NCI-H2081 treated with DMSO at 0.1 percent for 48 hours (cell line): ENCODE measurements at regions not wholly inside any gene's neighbourhood (a gene's known extent, or its start where the extent isn't known, plus 50 kb on each side); places are given as distances from the start of the nearest gene placed in this dataset.
"Not testable (repeated sequence)": the region's sequence is repeated elsewhere in the genome, so short reads cannot be mapped to it uniquely, and the experiment has no call there.

Experiments used
- DNase-seq: peaks from one replicate; lab custom pipeline; 2025; lab: John Stamatoyannopoulos, UW

GRCh38 chr10:23543691-23544380 lies 105.0 kb downstream of the OTUD1 start:
- no peak for DNase-seq

GRCh38 chr10:23545866-23546265 lies 107.0 kb downstream of the OTUD1 start:
- not testable (repeated sequence) for DNase-seq

DNA sequence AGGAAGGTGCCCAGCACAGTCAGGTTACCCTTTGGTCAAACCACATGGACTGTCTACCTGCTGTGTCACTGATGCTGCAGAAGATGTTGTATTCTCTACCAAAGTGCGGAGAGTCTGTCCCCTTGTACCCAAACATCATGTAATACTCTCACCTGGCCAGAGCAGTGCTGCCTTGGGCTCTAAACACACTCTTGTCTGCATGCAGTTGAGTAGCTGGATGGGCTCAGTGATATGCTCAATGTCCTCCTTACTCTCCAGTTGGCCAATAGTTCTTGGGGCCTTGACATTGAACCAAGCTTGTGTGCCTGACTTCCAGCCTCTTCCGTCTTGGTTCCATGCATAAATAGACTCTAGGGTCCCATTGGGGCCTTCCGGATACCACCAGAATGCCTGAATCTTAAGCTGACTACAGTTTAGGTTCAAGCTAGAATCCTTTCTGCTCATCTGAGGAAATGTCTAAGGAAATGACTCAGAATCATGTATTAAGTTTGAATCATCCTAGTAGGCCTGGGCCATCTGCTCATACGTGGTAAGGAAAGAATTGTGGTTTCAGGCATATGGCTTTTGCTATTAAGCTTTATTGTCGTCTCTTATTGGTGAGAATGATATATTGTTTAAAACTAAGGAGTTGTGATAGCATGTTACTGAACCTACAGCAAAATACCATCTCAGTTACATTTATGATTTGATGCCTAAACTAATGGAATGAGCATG lies 118.0 kb downstream of the OTUD1 start:
- DNase-seq = no peak

DNA sequence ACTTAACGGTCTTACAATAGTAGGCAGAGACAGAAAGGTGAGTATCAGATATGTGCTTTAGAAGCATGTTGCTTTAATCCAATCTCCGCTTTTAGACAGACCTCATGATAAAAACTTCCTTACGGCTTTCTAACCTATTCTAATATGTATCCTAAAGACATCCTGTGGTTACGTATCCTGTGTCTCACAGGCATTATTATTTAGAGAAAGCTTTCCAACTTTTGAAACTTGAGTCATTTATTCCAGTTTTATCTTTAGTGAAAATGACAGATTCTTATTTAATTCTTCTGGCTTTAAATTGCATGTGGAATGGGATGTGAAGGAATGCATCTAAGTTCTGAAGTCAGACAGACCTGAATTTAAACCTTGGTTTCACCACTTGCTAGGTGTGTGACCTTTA lies 118.9 kb downstream of the OTUD1 start:
- DNase-seq = no peak

- no peak for DNase-seq
Measured at GRCh38 chr10:23558361-23558799, 119.5 kb downstream of the OTUD1 start.

- no peak for DNase-seq
Measured at GRCh38 chr10:23568996-23569395, 130.1 kb downstream of the OTUD1 start.

- DNase-seq = no peak
Measured at GRCh38 chr10:23571884-23572283, 133.0 kb downstream of the OTUD1 start.

- DNase-seq = no peak
Measured at GRCh38 chr10:23581906-23582450, 143.1 kb downstream of the OTUD1 start.

GRCh38 chr10:23584396-23584795 lies 145.5 kb downstream of the OTUD1 start:
- no peak for DNase-seq

DNA sequence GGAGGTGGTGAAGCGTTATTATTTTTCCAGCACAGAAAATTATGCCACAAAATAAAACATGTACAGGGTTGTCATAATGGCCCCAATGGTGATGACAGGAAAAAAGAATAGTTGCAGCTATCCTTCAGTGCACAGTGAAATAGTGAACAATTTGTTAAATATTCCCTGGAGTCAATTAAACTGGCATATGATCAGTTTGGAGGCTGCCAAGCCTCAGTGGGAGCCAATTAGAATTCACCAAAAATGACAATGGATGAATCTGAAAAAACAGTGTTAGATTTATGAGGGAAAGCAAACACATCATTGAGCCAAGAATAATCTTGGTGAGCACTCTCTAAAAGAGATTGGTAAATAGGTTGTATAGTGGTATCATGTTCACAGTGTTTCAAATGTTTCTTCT lies 146.3 kb downstream of the OTUD1 start:
- DNase-seq = no peak

DNA sequence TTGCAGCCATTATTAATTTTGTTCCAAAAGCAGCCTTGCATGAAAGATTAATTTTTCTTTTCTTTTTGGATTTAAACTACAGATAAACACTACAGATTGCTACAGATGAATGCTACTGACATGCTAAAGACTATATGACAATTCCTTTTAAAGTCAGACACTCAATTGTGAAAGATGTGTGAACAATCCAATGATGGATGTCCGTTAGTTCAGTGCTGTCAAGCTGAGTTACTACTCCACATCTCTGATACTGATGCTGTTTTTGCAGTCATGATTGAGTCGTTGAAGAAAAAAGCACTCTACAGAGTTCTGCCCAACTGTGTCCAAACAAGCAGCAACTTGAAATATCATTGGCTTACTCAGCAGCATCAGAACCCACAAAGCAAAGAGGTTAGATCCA lies 146.8 kb downstream of the OTUD1 start:
- no peak for DNase-seq

DNA sequence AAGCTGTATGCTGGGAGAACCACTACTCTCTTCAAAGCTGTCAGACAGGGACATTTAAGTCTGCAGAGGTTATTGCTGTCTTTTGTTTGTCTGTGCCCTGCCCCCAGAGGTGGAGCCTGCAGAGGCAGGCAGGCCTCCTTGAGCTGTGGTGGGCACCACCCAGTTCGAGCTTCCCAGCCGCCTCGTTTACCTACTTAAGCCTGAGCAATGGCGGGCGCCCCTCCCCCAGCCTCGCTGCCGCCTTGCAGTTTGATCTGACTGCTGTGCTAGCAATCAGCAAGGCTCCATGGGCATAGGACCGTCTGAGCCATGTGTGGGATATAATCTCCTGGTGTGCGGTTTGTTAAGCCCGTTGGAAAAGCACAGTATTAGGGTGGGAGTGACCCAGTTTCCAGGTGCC lies 156.4 kb downstream of the OTUD1 start:
- not testable (repeated sequence) for DNase-seq

DNA sequence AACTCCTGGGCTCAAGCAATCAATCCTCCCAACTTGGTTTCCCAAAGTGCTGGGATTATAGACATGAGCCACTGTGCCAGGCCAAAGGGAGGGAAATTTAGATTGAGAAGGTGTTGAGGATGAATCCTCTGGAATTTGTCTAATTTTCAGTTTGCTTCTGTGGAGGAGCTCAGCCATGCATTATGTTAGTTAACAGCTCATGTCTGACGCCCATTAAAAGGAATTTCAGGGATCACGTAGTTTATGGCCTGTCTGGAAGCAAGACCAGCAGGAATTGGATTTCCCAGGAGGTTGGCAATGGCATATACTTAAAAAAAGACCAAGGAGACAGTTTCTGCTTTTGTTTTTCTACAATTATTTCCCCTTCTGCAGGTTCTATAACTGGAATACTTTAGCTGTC lies 165.7 kb downstream of the OTUD1 start:
- DNase-seq = no peak

- DNase-seq = no peak
Measured at GRCh38 chr10:23606456-23606855, 167.6 kb downstream of the OTUD1 start.

- DNase-seq = no peak
Measured at GRCh38 chr10:23608926-23609325, 170.1 kb downstream of the OTUD1 start.

DNA sequence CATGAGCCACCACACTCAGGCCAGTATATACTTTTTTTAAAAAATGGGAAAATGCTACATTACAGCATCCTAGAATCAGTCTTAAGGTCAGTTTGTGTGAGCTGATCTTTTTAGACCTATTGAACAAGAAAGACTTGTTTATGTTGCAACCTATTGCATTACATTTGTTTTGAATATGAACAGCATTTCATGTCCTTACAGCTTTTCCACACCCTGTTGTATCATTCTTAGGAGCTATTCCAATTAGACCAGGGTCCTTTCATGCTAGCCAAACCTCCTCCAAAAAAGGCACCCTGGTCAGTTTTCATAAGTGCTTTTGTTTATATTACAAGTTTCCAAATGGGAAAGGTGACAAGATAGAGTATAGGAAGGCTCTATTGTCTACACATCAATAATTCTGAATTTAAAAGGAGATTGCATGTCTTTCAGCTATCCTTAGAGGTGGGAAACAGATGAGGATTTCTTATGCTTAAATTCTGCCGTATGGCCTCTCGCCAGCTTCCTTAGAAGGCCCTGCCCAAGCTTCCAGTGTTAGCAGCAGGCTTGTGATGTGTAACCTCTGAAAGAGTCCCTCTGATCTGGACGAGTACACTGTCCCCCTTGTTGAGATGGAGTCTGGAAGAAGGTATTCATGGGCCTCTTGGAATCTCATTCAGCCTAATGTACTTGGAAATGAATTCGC lies 171.9 kb downstream of the OTUD1 start:
- DNase-seq = no peak

- DNase-seq = no peak
Measured at GRCh38 chr10:23611308-23612029, 172.6 kb downstream of the OTUD1 start.

DNA sequence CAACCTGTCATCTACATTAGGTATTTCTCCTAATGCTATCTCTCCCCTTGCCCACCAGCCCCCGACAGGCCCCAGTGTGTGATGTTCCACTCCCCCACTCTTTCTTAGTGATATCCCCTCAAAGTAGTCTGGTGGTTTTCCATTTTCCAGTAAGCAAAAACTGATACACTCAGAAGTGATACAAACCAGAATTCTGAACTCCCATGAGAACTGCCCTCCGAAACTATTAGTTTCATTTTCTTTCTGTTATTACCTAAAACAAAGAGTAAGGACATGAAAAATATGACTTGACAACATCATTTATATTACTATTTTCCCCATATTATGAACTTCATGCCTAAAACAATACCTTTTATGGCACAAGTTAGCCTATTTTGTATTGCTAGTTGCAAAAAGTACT lies 175.0 kb downstream of the OTUD1 start:
- DNase-seq = no peak

GRCh38 chr10:23614483-23614882 lies 175.6 kb downstream of the OTUD1 start:
- no peak for DNase-seq

GRCh38 chr10:23630376-23630775 lies 191.5 kb downstream of the OTUD1 start:
- no peak for DNase-seq

DNA sequence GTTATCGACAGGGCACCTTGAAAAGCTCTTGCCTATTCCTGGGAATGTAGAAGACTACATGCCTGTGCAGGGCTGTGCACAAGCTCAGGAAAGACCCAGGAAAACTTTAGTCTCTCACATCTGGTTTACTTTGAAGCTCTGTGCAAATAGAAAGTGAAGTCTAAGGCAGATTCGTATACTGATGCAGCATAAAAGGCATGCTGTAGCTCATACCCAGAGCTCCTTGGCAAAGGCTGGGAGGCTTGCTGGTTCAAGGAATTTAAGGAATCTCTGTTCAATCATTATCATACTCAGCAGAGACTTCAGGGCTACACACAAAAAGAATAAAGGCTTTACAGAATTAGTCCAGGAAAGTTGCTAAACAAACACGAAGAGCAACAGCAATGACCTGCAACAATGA lies 192.0 kb downstream of the OTUD1 start:
- DNase-seq = no peak

- no peak for DNase-seq
Measured at GRCh38 chr10:23643111-23643780, 204.4 kb downstream of the OTUD1 start.
